H1 (cell line): ENCODE measurements at regions not wholly inside any gene's neighbourhood (a gene's known extent, or its start where the extent isn't known, plus 50 kb on each side); places are given as distances from the start of the nearest gene placed in this dataset.

ENCODE experiments used
- CTCF ChIA-PET: fragments of 300-600 bp; sonication (Branson Sonifier 250); formaldehyde crosslinking; loops from one replicate; lab custom pipeline; 2021; ENCODE audit not compliant: partially characterized antibody; lab: Charles Lee
- POLR2A ChIA-PET: fragments of 300-600 bp; sonication (Branson Sonifier 250); formaldehyde crosslinking; loops from one replicate; lab custom pipeline; 2021; ENCODE audit warnings: inconsistent platforms; ENCODE audit not compliant: partially characterized antibody; lab: Charles Lee
- DNase-seq, 2 experiments: peaks; one replicate each; pipeline versions ENCODE4 v3.0.0 to v3.0.0-alpha.2; 2010 to 2022; ENCODE audit warnings: low spot score in 2 of 2, low read depth in 1 of 2, mixed read lengths in 1 of 2
- FAIRE-seq: peaks from 2 replicates; lab custom pipeline; 2011; peaks lifted over from hg19 to GRCh38; lab: Jason Lieb, UNC
- H2AFZ ChIP-seq: 2 replicates; pipeline ENCODE4 v1.8.1; 2012; ENCODE audit warnings: low read length, inconsistent platforms
- H2AK5ac ChIP-seq: 2 replicates; pipeline ENCODE4 v1.6.1; 2013; ENCODE audit warnings: low read depth, low read length
- H2BK120ac ChIP-seq: replicated peaks from 2 replicates; pipeline ENCODE3; 2013; ENCODE audit warnings: low read depth, low read length, inconsistent platforms
- H2BK12ac ChIP-seq: 2 replicates; pipeline ENCODE4 v1.6.1; 2013; ENCODE audit warnings: low read depth, low read length
- H2BK15ac ChIP-seq: 2 replicates; pipeline ENCODE4 v1.6.1; 2013; ENCODE audit warnings: low read length
- H2BK20ac ChIP-seq: 2 replicates; pipeline ENCODE4 v1.6.1; 2013; ENCODE audit warnings: low read length
- H2BK5ac ChIP-seq: 2 replicates; pipeline ENCODE4 v1.6.1; 2013; ENCODE audit warnings: low read depth, low read length
- H3K14ac ChIP-seq: 2 replicates; pipeline ENCODE4 v1.6.1; 2013; ENCODE audit warnings: inconsistent platforms; ENCODE audit not compliant: insufficient read length
- H3K18ac ChIP-seq: 2 replicates; pipeline ENCODE4 v1.6.1; 2013; ENCODE audit warnings: low read length; ENCODE audit errors: extremely low read depth
- H3K23ac ChIP-seq: 2 replicates; pipeline ENCODE4 v1.6.1; 2013; ENCODE audit warnings: inconsistent platforms; ENCODE audit not compliant: insufficient read length
- H3K23me2 ChIP-seq: 2 replicates; pipeline ENCODE4 v1.6.1; 2013; ENCODE audit warnings: low read depth, low read length
- H3K27ac ChIP-seq: 2 replicates; pipeline ENCODE4 v1.6.1; 2011; ENCODE audit warnings: low read depth, low read length, inconsistent platforms
- H3K27me3 ChIP-seq, 4 experiments: replicated peaks in 1 of 4; 1 replicate in 1 of 4; 2 replicates in 3 of 4; pipeline versions ENCODE4 v1.6.1 to v1.8.1; 2011 to 2013; ENCODE audit warnings: low read length in 3 of 4, mild to moderate bottlenecking in 3 of 4, inconsistent platforms in 2 of 4, mixed read lengths in 2 of 4, moderate library complexity in 1 of 4; ENCODE audit not compliant: control insufficient read depth in 3 of 4, insufficient read depth in 3 of 4; ENCODE audit errors: extremely low read depth in 1 of 4
- H3K36me3 ChIP-seq, 4 experiments: 2 replicates each; pipeline versions ENCODE4 v1.6.1 to v1.8.1; 2011 to 2013; ENCODE audit warnings: mild to moderate bottlenecking in 4 of 4, low read length in 3 of 4, moderate library complexity in 2 of 4, control low read depth in 1 of 4, inconsistent platforms in 1 of 4; ENCODE audit not compliant: insufficient read depth in 4 of 4, control insufficient read depth in 2 of 4
- H3K4ac ChIP-seq: replicated peaks from 2 replicates; pipeline ENCODE3; 2013; ENCODE audit warnings: low read length, low read depth, mixed read lengths, inconsistent platforms; ENCODE audit not compliant: insufficient read length
- H3K4me1 ChIP-seq, 4 experiments: replicated peaks in 1 of 4; 1 replicate in 1 of 4; 2 replicates in 3 of 4; pipeline versions ENCODE4 v1.6.1 to v1.8.1; 2011 to 2013; ENCODE audit warnings: low read length in 3 of 4, inconsistent platforms in 2 of 4, mixed read lengths in 1 of 4; ENCODE audit not compliant: insufficient read depth in 4 of 4, control insufficient read depth in 3 of 4
- H3K4me2 ChIP-seq, 2 experiments: 2 replicates each; pipeline versions ENCODE4 v1.6.1 to v1.8.1; 2011 to 2013; ENCODE audit warnings: low read depth in 2 of 2, low read length in 2 of 2, control low read depth in 1 of 2, inconsistent platforms in 1 of 2, mild to moderate bottlenecking in 1 of 2; ENCODE audit not compliant: insufficient read depth in 1 of 2
- H3K4me3 ChIP-seq, 4 experiments: fragments of 200-600, 300-600 bp in 1 of 4; sonication (generic), shearing (Covaris generic), sonication (Bioruptor Twin) in 1 of 4; 2 replicates each; pipeline versions ENCODE4 v1.5.1 to v1.8.1; 2011 to 2016; ENCODE audit warnings: low read length in 4 of 4, low read depth in 3 of 4, control low read depth in 2 of 4, inconsistent platforms in 2 of 4, mild to moderate bottlenecking in 2 of 4, mixed read lengths in 1 of 4, moderate library complexity in 1 of 4; ENCODE audit not compliant: insufficient read depth in 2 of 4; ENCODE audit errors: extremely low read depth in 1 of 4
- H3K56ac ChIP-seq: replicated peaks from 2 replicates; pipeline ENCODE3; 2013; ENCODE audit warnings: low read depth, mild to moderate bottlenecking, mixed read lengths, low read length, inconsistent platforms; ENCODE audit not compliant: insufficient read length
- H3K79me1 ChIP-seq: 2 replicates; pipeline ENCODE4 v1.6.1; 2013; ENCODE audit warnings: low read depth, low read length, control low read depth
- H3K79me2 ChIP-seq, 2 experiments: 2 replicates each; pipeline versions ENCODE4 v1.6.1 to v1.8.1; 2012 to 2013; ENCODE audit warnings: low read length in 2 of 2, mild to moderate bottlenecking in 2 of 2, inconsistent platforms in 1 of 2; ENCODE audit not compliant: insufficient read depth in 2 of 2, control insufficient read depth in 1 of 2
- H3K9ac ChIP-seq, 4 experiments: replicated peaks in 1 of 4; 1 replicate in 1 of 4; 2 replicates in 3 of 4; pipeline versions ENCODE4 v1.6.1 to v1.8.1; 2011 to 2013; ENCODE audit warnings: low read depth in 3 of 4, low read length in 3 of 4, control low read depth in 2 of 4, mild to moderate bottlenecking in 2 of 4, moderate library complexity in 2 of 4, inconsistent platforms in 1 of 4; ENCODE audit errors: extremely low read depth in 1 of 4
- H3K9me3 ChIP-seq, 2 experiments: 2 replicates each; pipeline versions ENCODE4 v1.6.1 to v1.8.1; 2012 to 2013; ENCODE audit warnings: mild to moderate bottlenecking in 2 of 2, moderate library complexity in 2 of 2, control low read depth in 1 of 2, inconsistent platforms in 1 of 2, low read depth in 1 of 2, low read length in 1 of 2, mixed read lengths in 1 of 2; ENCODE audit not compliant: insufficient read depth in 2 of 2
- H4K20me1 ChIP-seq, 2 experiments: replicated peaks in 1 of 2; 2 replicates each; pipeline versions ENCODE3 to v1.8.1; 2011 to 2013; ENCODE audit warnings: inconsistent platforms in 2 of 2, low read length in 2 of 2, mild to moderate bottlenecking in 1 of 2; ENCODE audit not compliant: insufficient read depth in 2 of 2, control insufficient read depth in 1 of 2
- H4K5ac ChIP-seq: 2 replicates; pipeline ENCODE4 v1.6.1; 2013; ENCODE audit warnings: low read length, low read depth, mixed read lengths, inconsistent platforms; ENCODE audit not compliant: insufficient read length
- H4K8ac ChIP-seq: 2 replicates; pipeline ENCODE4 v1.8.0; 2013; ENCODE audit warnings: mild to moderate bottlenecking, moderate library complexity, low read length, inconsistent platforms; ENCODE audit not compliant: insufficient read depth; ENCODE audit errors: extremely low read depth
- H4K91ac ChIP-seq: replicated peaks from 2 replicates; pipeline ENCODE3; 2013; ENCODE audit warnings: low read length, mixed read lengths, inconsistent platforms; ENCODE audit not compliant: insufficient read length
- CHD1 ChIP-seq: IDR thresholded peaks from 2 replicates; pipeline ENCODE4 v1.6.1; 2012; ENCODE audit warnings: low read depth, low read length, improper control_type of control experiment
- CTBP2 ChIP-seq: IDR thresholded peaks from 2 replicates; pipeline ENCODE4 v1.7.0; 2011; ENCODE audit warnings: borderline replicate concordance, mild to moderate bottlenecking, moderate library complexity, mixed read lengths, low read length; ENCODE audit not compliant: insufficient read depth, insufficient read length
- JUN ChIP-seq: IDR thresholded peaks from 2 replicates; pipeline ENCODE4 v1.6.1; 2011; ENCODE audit warnings: low read depth, mild to moderate bottlenecking, improper control_type of control experiment, low read length
- POLR2AphosphoS5 ChIP-seq: IDR thresholded peaks from 2 replicates; pipeline ENCODE4 v1.6.1; 2011; ENCODE audit warnings: low read depth, low read length
- RNF2 ChIP-seq: fragments of 200-900, 300-1000 bp; sonication (generic); IDR thresholded peaks from 2 replicates; pipeline ENCODE4 v1.7.1; 2016; ENCODE audit warnings: borderline replicate concordance, low read depth, mild to moderate bottlenecking, antibody characterized with exemption, low read length; ENCODE audit not compliant: poor library complexity, severe bottlenecking; ENCODE audit errors: missing control alignments
- RXRA ChIP-seq: IDR thresholded peaks from 2 replicates; pipeline ENCODE4 v1.6.1; 2011; ENCODE audit warnings: low read depth, mild to moderate bottlenecking, low read length, moderate library complexity; ENCODE audit not compliant: insufficient read depth
- WGBS, 2 experiments: shearing (Covaris generic) in 1 of 2; methylation state at CpG; one replicate each; pipeline versions ENCODE4 v1.1.6 to v1.1.7; 2013 to 2015; ENCODE audit warnings: low lambda C conversion rate in 2 of 2, mixed read lengths in 2 of 2, inconsistent platforms in 1 of 2, low coverage in 1 of 2, missing lambda C conversion rate in 1 of 2; ENCODE audit not compliant: insufficient replicate concordance in 2 of 2, insufficient coverage in 1 of 2, insufficient read length in 1 of 2; ENCODE audit errors: extremely low coverage in 1 of 2, missing lambda C conversion rate in 1 of 2; 5-methylcytosine and 5-hydroxymethylcytosine counted together
- TF ChIP-seq, protein P1 (sequence below), 3 experiments: IDR thresholded peaks; 1 replicate in 2 of 3; 2 replicates in 1 of 3; pipeline versions ENCODE4 v1.5.1 to v1.6.1; 2011; ENCODE audit warnings: low read length in 3 of 3, mild to moderate bottlenecking in 3 of 3, inconsistent platforms in 2 of 3, low read depth in 1 of 3, moderate library complexity in 1 of 3; ENCODE audit not compliant: insufficient read depth in 1 of 3; ENCODE audit errors: control extremely low read depth in 1 of 3

DNA sequence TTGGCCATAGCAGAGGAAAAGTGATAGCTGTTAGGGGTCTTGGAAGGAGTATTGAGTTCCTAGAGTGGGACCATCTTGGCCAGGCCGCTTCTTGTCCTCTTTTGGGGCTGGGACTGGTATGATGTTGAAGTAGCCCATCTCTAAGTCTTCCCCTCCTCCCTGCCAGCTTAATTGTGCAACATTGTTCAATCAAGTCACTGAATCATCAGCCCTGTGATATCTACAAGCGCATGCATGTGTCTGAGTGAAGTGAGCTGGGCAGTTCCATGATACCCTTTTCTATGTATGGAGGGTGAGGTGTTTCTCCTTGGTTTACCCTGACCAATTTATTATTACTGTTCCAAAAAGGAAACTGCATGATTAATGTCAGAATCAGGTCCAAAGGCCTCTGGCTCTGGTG is 112.2 kb downstream of the C9orf152 start:
- no peak overlapping the region for H3K27ac ChIP-seq
- TF ChIP-seq RXRA (no peak), RNF2 (no peak), POLR2AphosphoS5 (no peak), CTBP2 (no peak), JUN (no peak), CHD1 (no peak)
- TF ChIP-seq, protein P1, sequence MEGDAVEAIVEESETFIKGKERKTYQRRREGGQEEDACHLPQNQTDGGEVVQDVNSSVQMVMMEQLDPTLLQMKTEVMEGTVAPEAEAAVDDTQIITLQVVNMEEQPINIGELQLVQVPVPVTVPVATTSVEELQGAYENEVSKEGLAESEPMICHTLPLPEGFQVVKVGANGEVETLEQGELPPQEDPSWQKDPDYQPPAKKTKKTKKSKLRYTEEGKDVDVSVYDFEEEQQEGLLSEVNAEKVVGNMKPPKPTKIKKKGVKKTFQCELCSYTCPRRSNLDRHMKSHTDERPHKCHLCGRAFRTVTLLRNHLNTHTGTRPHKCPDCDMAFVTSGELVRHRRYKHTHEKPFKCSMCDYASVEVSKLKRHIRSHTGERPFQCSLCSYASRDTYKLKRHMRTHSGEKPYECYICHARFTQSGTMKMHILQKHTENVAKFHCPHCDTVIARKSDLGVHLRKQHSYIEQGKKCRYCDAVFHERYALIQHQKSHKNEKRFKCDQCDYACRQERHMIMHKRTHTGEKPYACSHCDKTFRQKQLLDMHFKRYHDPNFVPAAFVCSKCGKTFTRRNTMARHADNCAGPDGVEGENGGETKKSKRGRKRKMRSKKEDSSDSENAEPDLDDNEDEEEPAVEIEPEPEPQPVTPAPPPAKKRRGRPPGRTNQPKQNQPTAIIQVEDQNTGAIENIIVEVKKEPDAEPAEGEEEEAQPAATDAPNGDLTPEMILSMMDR (IDR thresholded peaks at IDR 0.05; ENCODE audit: control extremely low read depth in 1 of 3, insufficient read depth in 1 of 3, low read depth in 1 of 3, low read length in 3 of 3) = no peak
- no peak overlapping the region for H2BK5ac ChIP-seq
- 98% methylated on average over 2 of the region's 2 CpGs; no CpG with 5 or more reads in 1 of the 2 experiments for WGBS, 2 experiments
- H3K14ac ChIP-seq = no peak overlapping the region
- no peak for FAIRE-seq
- H3K4me3 ChIP-seq = no peak overlapping the region
- peaks cover 0 to 19% (median 7%) of the 10 kb centered on the region in 4 experiments; a peak in 4 of 7 replicates for H3K4me1 ChIP-seq
- H4K5ac ChIP-seq = no peak overlapping the region
- no peak overlapping the region for H3K4me2 ChIP-seq
- H4K20me1 ChIP-seq = peaks cover 0 to 7% of the 10 kb centered on the region in 2 experiments
- DNase-seq = no peak
- H3K23ac ChIP-seq = no peak overlapping the region
- H3K79me2 ChIP-seq = peaks cover 0 to 53% of the 10 kb centered on the region in 2 experiments; a peak in 2 of 4 replicates
- no peak overlapping the region for H3K56ac ChIP-seq
- H2BK15ac ChIP-seq = no peak overlapping the region
- H2BK20ac ChIP-seq = no peak overlapping the region
- H3K9me3 ChIP-seq = no peaks in the 10 kb centered on the region
- peaks cover 5% of the 10 kb centered on the region for H3K79me1 ChIP-seq
- H2BK120ac ChIP-seq = no peak overlapping the region
- H2AK5ac ChIP-seq = no peak overlapping the region
- no peak overlapping the region for H3K4ac ChIP-seq
- H2AFZ ChIP-seq = no peak overlapping the region
- no peak overlapping the region for H3K9ac ChIP-seq
- no peak overlapping the region for H2BK12ac ChIP-seq
- ChIA-PET CTCF (interaction anchor here (0.6 to 1.5 kb wide), 3 partner anchors 21 to 52 kb away, joined by 3 read pairs; no protein-coding TSS in a partner anchor), POLR2A (interaction anchor here (1.7 kb wide), 1 partner anchor 36 kb away, joined by 4 read pairs; no protein-coding TSS in a partner anchor)
- H4K8ac ChIP-seq = no peak overlapping the region
- no peak overlapping the region for H4K91ac ChIP-seq
- no peaks in the 10 kb centered on the region for H3K27me3 ChIP-seq
- H3K18ac ChIP-seq = no peak overlapping the region
- no peaks in the 10 kb centered on the region for H3K36me3 ChIP-seq
- H3K23me2 ChIP-seq = no peaks in the 10 kb centered on the region; the same call in 1 of the 2 replicates
